ENCODE measurements at regions not wholly inside any gene's neighbourhood (a gene's known extent, or its start where the extent isn't known, plus 50 kb on each side); places are given as distances from the start of the nearest gene placed in this dataset.
"Not testable (repeated sequence)": the region's sequence is repeated elsewhere in the genome, so short reads cannot be mapped to it uniquely, and the experiment has no call there.

- DNase-seq: no peak
These were observed 1106.0 kb downstream of the RPIA start for GRCh38 chr2:89797320-89798038.

GRCh38 chr2:89801207-89801606 is 1109.7 kb downstream of the RPIA start:
- DNase-seq: not testable (repeated sequence)

- not testable (repeated sequence) for DNase-seq
These were observed 1114.9 kb downstream of the RPIA start for GRCh38 chr2:89806363-89806762.

- no peak for DNase-seq
These were observed 1119.8 kb downstream of the RPIA start for GRCh38 chr2:89811295-89811694.

- not testable (repeated sequence) for DNase-seq
These were observed 1120.4 kb downstream of the RPIA start for GRCh38 chr2:89811910-89812309.

- not testable (repeated sequence) for DNase-seq
These were observed 1122.9 kb downstream of the RPIA start for GRCh38 chr2:89814359-89814758.

- no peak for DNase-seq
These were observed 1127.4 kb downstream of the RPIA start for GRCh38 chr2:89818873-89819272.

GRCh38 chr2:89819809-89820208 is 1128.3 kb downstream of the RPIA start:
- DNase-seq: no peak

- DNase-seq: no peak
These were observed 1128.8 kb downstream of the RPIA start for GRCh38 chr2:89820248-89820647.

- no peak for DNase-seq
These were observed 1130.0 kb downstream of the RPIA start for GRCh38 chr2:89821455-89821945.

GRCh38 chr2:89822342-89822741 is 1130.9 kb downstream of the RPIA start:
- DNase-seq: not testable (repeated sequence)

- no peak for DNase-seq
These were observed 1132.1 kb downstream of the RPIA start for GRCh38 chr2:89823556-89823955.

- no peak for DNase-seq
These were observed 1133.6 kb downstream of the RPIA start for GRCh38 chr2:89825034-89825433.

GRCh38 chr2:89826741-89827140 is 1135.3 kb downstream of the RPIA start:
- DNase-seq: not testable (repeated sequence)

- DNase-seq: not testable (repeated sequence)
These were observed 1136.4 kb downstream of the RPIA start for GRCh38 chr2:89827829-89828228.

- DNase-seq: not testable (repeated sequence)
These were observed 1136.9 kb downstream of the RPIA start for GRCh38 chr2:89828416-89828815.

GRCh38 chr2:89828961-89829631 is 1137.6 kb downstream of the RPIA start:
- not testable (repeated sequence) for DNase-seq

- no peak for DNase-seq
These were observed 1138.4 kb downstream of the RPIA start for GRCh38 chr2:89829828-89830227.

GRCh38 chr2:89830341-89831218 is 1139.1 kb downstream of the RPIA start:
- not testable (repeated sequence) for DNase-seq

- no peak for DNase-seq
These were observed 1140.4 kb downstream of the RPIA start for GRCh38 chr2:89831641-89832498.

GRCh38 chr2:89833116-89833779 is 1141.8 kb downstream of the RPIA start:
- DNase-seq: peak; percentile 32

Data from fibroblast of skin of back (primary cell).